ENCODE measurements at regions not wholly inside any gene's neighbourhood (a gene's known extent, or its start where the extent isn't known, plus 50 kb on each side); places are given as distances from the start of the nearest gene placed in this dataset.

DNA sequence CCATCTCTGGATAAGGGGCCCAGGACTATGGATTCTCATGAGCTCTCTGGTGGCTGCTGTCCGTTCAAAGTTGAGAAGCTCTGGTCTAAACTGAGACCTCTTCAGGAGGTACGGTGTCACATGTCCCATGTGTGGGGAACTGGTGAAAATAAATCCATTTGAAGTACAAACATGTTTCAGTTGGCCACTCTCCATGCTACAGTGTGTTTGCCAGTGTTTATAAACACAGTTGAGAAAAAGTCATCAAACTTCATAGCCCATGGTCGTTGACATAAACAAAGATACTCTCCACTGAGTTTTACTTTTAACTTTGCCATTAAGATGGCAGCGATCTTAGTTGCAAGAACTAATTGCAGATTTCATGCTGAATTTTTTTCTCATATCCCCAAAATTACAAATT is 72.8 kb downstream of the PSMG1 start:
- no peak for DNase-seq (ENCODE audit: low read depth)
- H3K4me3 ChIP-seq (ENCODE audit: low read depth, low read length) = no peak overlapping the region
- TF ChIP-seq, protein P1, sequence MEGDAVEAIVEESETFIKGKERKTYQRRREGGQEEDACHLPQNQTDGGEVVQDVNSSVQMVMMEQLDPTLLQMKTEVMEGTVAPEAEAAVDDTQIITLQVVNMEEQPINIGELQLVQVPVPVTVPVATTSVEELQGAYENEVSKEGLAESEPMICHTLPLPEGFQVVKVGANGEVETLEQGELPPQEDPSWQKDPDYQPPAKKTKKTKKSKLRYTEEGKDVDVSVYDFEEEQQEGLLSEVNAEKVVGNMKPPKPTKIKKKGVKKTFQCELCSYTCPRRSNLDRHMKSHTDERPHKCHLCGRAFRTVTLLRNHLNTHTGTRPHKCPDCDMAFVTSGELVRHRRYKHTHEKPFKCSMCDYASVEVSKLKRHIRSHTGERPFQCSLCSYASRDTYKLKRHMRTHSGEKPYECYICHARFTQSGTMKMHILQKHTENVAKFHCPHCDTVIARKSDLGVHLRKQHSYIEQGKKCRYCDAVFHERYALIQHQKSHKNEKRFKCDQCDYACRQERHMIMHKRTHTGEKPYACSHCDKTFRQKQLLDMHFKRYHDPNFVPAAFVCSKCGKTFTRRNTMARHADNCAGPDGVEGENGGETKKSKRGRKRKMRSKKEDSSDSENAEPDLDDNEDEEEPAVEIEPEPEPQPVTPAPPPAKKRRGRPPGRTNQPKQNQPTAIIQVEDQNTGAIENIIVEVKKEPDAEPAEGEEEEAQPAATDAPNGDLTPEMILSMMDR (IDR thresholded peaks at IDR 0.05; ENCODE audit: low read depth, low read length, missing control alignments) = no peak

DNA sequence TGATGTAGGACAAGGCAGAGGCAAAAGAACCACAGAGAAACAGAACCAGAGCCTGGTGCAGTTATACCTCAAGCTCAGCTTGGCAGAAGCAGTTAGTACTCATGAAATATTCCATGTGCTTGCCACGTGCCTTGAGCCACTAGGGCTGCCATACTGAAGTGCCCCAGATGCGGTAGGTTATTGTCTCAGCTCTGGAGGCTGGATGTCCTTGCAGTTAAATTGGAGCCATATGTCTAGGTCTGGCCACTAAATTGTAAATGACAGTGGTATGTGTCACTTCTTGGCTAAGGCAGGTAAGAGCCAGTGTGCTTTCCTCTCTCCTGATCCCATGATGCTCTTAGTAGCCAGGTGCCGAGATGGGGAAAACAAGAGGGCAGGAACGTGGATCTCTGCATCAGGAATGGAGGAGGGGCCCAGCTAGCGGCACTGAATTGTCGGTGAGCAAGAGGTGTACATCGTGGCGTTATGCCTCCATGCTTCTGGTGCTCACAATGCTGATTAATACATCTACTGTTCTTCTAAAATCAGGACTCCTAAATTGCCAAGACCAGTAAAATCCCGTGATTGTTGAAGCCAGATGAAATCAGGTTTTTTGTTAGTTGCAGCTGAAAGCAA is 73.5 kb downstream of the PSMG1 start:
- TF ChIP-seq, protein P1 (IDR thresholded peaks at IDR 0.05; ENCODE audit: low read depth, low read length, missing control alignments) = no peak
- no peak overlapping the region for H3K4me3 ChIP-seq (ENCODE audit: low read depth, low read length)
- no peak for DNase-seq (ENCODE audit: low read depth)

DNA sequence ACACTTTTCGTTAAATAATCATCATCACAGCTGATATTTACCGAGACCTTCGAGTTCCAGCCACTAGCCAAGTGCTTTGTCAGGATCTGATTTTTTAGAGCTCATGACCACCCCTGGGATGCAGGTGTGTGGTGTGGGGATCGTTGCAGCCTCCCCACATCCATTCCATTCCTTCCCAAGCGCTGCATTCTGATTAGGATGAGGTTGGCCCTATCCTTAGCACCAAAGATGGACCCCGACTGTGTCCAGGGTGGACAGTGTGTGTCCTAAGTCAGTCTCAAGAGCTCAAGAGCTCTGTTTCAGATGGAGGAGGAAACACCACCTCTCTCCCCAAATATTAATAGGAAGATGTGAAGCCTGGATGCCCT is 74.1 kb downstream of the PSMG1 start:
- no peak for DNase-seq (ENCODE audit: low read depth)
- H3K4me3 ChIP-seq (ENCODE audit: low read depth, low read length) = no peak overlapping the region
- TF ChIP-seq, protein P1 (IDR thresholded peaks at IDR 0.05; ENCODE audit: low read depth, low read length, missing control alignments) = no peak

DNA sequence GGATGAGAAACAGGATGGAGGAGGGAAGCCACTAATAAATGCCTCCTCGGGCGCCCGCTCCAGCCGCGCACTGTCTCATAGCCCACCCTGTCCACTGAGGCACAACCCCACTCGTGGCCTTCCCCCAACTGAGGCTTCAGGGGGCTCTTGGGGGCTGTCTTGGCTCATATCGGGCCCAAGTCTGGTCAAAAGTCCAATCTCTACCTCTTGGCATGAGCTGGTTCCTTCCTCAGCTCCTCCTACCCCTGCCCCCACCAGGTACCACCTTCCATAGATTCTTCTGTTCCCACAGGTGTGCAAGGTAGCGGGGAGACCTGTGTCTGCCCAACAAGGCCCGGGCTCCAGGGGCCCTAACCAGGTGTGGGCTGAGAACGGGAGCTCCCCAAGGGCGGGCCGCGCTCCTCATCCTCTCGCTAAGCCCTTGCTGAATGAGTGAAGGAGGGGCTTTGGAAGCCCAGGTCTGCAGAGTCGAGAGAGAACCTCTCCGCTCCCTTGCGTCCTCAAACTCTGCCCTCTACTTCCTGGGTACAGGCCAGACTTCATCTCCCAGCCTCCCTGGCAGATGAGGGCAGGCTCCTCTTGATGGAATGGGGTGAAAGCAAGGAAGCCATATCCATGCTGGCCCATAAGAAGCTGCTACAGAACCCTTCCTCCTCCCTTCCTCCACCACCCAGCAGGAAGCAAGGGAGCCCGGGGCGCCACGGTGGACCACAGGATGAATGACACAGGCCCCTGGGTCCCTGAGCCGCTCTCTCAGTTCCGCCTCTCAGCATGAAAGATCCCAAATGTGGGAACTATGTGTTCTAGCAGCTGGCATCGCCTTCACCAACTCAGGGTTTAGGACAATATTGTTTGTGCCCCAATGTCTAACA is 74.7 kb downstream of the PSMG1 start:
- no peak for DNase-seq (ENCODE audit: low read depth)
- TF ChIP-seq, protein P1 (IDR thresholded peaks at IDR 0.05; ENCODE audit: low read depth, low read length, missing control alignments) = no peak
- no peak overlapping the region for H3K4me3 ChIP-seq (ENCODE audit: low read depth, low read length)

DNA sequence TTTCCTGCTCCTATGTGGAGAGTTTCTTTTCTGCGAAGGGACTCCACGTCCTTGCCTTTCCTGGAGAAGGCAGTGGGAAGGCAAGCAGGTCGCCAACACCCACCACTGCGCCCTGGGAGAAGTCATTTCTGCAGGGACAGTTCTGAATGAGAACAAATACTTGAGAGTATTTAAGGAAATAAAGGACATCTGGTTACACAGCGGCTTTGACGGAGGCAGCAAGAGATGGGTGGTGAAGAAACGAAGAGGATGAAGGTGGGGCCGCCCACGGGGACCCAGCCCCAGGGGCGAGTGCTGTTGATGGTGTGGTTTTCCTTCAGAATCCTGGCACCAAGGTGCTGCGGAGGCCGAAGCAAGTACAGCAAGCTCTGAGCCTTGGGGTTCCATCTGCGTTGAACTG is 75.5 kb downstream of the PSMG1 start:
- H3K4me3 ChIP-seq (ENCODE audit: low read depth, low read length) = no peak overlapping the region
- DNase-seq (ENCODE audit: low read depth) = no peak
- TF ChIP-seq, protein P1 (IDR thresholded peaks at IDR 0.05; ENCODE audit: low read depth, low read length, missing control alignments) = no peak

DNA sequence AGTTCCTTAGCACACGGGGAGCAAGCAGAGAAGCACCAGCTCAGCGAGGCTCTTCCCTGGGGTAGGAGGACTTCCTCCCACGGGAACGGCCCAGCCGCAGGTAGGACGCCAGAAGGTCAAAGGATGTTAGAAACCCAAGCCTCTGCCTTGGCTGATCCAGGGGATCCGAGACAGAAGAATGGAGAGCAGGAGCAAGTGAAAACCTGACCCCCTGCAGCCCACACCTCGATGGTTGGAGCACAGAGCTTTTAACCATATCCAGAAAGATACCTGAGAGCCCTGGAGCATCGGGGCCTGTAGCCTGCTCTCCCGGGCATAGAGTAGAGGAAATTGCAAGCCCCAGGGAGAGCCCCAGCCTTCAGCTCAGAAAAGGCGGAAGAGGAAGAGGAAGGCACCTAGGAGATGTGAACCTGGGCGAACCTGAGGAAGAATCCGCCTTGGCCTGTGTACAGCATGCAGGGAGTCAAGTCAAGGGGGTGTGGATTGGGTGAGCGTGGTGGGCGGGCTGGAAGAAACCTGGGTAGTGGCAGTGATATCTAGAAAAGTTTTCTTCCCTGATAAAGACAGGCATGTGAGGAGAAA is 76.3 kb downstream of the PSMG1 start:
- TF ChIP-seq, protein P1 (IDR thresholded peaks at IDR 0.05; ENCODE audit: low read depth, low read length, missing control alignments) = no peak
- H3K4me3 ChIP-seq (ENCODE audit: low read depth, low read length) = no peak overlapping the region
- no peak for DNase-seq (ENCODE audit: low read depth)
